ENCODE measurements at regions not wholly inside any gene's neighbourhood (a gene's known extent, or its start where the extent isn't known, plus 50 kb on each side); places are given as distances from the start of the nearest gene placed in this dataset.

DNA sequence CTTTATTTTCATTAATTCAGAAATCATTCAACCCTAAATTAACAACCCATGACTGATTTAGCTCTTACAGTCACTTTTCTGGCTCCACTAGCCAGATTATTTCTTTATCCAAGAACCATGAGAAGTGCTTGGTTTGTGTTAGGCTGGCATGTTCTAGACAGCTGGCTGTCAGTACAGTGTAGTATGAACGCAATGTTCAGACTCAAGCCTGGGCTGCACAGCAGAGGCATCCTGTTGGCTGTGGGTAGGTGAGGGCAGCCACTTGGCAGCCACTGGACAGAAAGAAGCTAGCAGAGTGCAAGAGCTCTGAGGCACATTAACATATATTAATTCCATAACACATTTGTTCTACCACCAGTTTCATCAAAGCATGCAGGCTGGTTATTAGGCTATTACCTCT is 522.9 kb upstream of the FSHR start:
- no peak for TF ChIP-seq POLR2A (IDR thresholded peaks at IDR 0.05)
- no peak for TF ChIP-seq CTCF (IDR thresholded peaks at IDR 0.05)
- no peak for TF ChIP-seq EP300 (IDR thresholded peaks at IDR 0.05)

All from ovary (tissue), 3 donors.